Hematopoietic multipotent progenitor cell treated with erythropoietin and hydrocortisone succinate and interleukin-3 and kit ligand, for 8 days (in vitro differentiated cells): ENCODE measurements at regions not wholly inside any gene's neighbourhood (a gene's known extent, or its start where the extent isn't known, plus 50 kb on each side); places are given as distances from the start of the nearest gene placed in this dataset.
"Not testable (repeated sequence)": the region's sequence is repeated elsewhere in the genome, so short reads cannot be mapped to it uniquely, and the experiment has no call there.

ENCODE experiments used
- DNase-seq: peaks from one replicate; pipeline ENCODE4 v3.0.0-alpha.2; 2015

GRCh38 chr1:188827400-188827799, 1650.3 kb downstream of the BRINP3 start:
- no peak for DNase-seq

DNA sequence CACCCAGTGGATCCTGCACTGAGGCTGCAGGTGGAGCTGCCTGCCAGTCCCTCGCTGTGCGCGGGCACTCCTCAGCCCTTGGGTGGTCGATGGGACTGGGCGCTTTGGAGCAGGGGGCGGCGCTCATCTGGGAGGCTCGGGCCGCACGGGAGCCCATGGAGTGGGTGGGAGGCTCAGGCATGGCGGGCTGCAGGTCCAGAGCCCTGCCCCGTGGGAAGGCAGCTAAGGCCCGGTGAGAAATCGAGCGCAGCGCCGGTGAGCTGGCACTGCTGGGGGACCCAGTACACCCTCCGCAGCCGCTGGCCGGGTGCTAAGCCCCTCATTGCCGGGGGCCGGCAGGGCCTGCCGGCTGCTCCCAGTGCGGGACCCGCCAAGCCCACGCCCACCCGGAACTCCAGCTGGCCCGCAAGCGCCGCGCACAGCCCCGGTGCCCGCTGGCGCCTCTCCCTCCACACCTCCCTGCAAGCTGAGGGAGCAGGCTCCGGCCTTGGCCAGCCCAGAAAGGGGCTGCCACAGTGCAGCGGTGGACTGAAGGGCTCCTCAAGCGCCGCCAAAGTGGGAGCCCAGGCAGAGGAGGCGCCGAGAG, 1636.5 kb downstream of the BRINP3 start:
- not testable (repeated sequence) for DNase-seq

DNA sequence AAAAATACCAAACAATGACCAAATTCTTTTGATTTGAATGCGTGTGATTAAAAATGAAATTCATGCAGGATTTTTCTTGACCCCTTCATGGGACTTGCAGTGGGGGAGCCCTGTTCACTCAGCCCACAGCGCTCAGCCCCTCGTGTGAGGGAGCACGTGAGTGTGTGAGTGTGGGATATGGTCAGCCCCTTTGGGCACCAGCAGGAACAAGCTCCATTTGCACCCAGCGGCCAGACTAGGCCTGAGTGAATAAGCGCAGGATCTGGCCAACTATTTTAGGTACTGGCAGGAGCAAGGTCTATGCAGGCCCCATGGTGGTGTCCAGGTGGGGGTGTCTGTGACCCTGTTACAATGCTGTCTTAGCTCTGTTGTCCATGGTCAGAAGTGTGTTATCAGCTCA, 1631.2 kb downstream of the BRINP3 start:
- DNase-seq = no peak

DNA sequence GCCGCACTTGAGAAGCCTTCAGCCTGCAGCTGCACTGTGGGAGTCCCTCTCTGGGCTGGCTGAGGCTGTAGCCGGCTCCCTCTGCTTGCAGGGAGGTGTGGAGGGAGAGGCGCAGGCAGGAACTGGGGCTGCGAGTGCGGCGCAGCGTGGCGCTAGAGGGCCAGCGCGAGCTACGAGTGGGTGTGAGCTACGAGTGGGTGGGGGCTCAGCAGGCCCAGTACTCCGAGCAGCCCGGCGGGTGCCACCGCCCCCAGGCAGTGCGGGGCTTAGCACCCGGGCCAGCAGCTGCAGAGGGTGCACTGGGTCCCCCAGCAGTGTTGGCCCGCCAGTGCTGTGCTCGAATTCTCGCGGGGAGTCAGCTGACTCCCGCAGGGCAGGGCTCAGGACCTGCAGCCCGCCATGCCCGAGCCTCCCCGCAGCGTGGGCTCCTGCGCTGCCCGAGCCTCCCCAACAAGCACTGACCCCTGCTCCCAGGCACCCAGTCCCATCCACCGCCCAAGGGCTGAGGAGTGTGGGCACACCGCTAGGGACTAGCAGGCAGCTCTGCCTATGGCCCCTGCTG, 1620.1 kb downstream of the BRINP3 start:
- no peak for DNase-seq

DNA sequence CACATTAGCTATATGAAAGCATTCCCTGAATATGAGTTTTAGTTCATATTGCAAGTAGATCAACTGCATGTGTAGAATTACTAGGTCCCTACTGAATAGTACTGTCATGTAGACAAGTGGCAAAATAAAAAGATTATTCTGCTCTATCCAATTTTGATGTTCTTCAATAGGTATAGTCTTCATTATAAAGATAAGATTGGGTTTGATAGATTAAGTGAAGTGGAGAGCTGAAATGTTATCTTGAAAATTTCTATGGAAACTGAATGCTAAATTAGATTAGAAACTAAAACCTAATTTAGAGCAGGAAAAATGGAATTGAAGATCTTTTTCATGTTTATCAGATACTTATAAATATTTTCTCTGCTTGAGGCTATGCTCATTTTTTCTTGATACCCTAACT, 1610.0 kb downstream of the BRINP3 start:
- DNase-seq = no peak

DNA sequence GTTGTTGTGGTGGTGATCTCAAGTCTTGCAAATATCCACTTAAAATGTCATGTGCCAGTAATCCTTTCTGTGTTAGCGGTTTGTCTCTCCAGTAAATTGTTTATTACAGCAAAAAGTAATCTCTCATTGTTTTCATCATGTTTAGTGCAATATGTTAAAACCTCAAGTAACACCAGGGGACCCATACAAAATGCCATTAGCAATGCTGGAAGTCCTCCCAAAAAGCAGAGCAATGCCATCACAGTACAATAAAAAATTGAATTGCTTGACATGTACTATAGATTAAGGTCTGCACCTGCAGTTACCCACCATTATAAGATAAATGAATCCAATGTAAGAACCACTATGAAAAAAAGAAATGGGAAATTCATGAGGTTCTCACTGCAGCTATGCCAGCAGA, 1606.5 kb downstream of the BRINP3 start:
- no peak for DNase-seq

DNA sequence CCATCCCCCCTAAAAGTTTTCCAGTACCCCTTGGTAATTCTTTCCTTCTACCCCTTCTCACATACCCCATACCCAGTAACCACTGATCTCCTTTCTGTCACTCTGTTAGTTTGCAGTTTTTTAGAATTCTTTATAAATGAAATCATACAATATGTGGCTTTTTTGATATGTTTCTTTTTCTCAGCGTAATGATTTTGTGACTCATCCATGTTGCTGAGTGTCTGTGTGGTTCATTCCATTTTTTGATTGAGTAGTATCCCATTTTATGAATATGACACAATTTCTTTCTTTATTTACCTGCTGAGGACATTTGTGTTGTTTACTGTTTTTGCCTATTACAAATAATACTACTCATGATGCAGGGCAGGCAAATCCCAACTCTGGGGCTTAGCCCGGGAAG, 1605.3 kb downstream of the BRINP3 start:
- no peak for DNase-seq

- no peak for DNase-seq
Measured at GRCh38 chr1:188877668-188878067, 1600.0 kb downstream of the BRINP3 start.

DNA sequence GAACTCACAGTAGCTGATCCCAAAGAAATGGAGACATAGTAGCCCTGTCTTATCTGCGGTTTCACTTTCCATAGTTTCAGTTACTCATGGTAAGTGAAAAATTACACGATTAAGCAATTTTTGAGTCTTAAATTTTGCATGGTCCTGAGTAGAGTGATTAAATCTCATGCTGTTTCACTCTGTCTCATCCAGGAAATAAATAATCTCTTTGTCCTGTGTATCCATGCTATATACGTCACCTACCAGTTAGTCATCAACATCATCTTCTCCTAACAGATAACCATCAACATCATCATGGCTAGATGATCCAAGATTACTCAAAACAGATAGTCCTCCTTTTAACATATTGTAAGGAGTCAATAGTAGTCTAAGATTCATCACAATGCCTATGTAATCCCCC, 1589.3 kb downstream of the BRINP3 start:
- no peak for DNase-seq

DNA sequence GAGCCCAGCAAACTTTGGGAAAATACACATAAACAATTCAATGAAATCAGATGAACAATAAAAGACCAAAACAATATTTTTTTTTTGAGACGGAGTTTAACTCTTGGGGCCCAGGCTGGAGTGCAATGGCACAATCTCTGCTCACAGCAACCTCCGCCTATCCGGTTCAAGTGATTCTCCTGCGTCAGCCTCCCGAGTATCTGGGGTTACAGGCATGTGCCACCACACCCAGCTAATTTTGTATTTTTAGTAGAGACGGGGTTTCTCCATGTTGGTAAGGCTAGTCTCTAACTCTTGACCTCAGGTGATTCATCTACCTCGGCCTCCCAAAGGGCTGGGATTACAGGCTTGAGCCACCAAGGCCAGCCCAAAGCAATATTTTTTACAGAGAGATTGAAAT, 1588.5 kb downstream of the BRINP3 start:
- no peak for DNase-seq

- DNase-seq = no peak
Measured at GRCh38 chr1:188891958-188892357, 1585.7 kb downstream of the BRINP3 start.

DNA sequence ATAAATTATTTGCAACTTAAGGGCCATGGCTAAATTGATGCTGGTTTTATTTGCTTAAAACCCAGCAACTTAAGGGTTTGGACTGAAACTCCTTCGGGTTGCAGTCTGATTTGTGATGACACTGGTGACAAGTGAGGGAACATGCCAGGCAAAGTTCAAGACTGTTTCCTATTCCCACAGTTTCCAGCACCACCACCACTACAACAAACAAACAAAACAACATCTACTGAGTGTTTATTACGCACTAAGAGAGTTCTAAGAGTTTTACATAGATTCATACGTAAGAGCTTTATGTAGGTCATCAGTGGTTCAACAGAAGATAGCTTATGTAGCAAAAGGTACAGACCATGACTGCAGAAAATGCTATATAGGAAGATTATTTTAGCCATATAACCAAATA, 1582.1 kb downstream of the BRINP3 start:
- no peak for DNase-seq

DNA sequence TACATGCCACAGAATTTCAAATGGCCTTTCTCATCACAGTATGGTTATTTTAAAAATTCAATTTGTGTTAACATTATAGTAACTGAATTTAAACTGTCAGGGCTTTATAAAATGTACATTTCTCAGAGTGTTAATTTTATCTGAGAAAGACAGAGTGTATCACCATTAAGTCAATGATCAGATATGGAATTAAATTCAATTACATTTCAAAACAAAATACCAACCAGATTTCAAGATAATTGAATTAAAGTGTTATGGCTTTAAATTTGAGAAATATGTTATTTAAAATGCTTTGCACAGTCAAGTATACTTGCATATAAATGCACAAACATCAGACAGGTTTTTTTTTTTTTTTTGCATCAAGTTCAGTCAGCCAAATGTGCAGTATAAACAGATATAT, 1574.4 kb downstream of the BRINP3 start:
- DNase-seq = no peak

GRCh38 chr1:188904201-188904600, 1573.5 kb downstream of the BRINP3 start:
- DNase-seq = no peak

DNA sequence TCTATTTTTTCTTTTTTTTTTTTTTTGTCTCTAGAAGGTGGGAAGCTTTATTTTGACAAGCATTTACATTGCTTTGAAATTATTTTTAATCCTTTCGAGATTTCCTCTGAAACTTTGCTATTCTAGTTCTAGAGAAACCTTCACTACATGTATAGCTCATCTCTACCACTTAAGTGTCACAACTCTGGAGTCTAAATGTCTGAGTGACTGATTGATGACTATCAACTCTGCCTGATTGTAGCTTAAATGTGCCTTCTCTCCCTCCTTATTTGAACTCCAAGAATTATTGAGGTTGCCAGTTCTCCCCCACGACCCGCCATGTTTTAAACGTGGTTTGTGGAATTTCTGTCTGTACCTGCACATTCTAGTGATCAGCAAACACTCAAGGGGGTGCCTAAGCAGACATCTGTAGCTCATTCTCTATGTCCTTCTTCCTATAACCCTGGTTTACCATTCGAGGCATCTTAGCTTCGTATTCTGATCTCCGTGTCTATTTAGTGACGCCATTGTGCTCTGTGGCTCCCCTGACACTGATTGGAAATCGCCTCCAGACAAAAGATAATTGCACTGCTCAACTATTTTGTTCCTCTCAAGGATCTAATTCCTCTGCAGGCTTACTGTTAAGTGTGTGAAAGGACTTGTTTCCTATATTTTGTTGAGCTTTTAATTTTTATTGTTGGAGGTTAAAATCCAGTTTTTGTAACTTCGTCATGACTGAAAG, 1570.6 kb downstream of the BRINP3 start:
- DNase-seq = no peak

GRCh38 chr1:188930382-188930781, 1547.3 kb downstream of the BRINP3 start:
- DNase-seq = no peak

GRCh38 chr1:188931506-188931905, 1546.2 kb downstream of the BRINP3 start:
- DNase-seq = no peak

DNA sequence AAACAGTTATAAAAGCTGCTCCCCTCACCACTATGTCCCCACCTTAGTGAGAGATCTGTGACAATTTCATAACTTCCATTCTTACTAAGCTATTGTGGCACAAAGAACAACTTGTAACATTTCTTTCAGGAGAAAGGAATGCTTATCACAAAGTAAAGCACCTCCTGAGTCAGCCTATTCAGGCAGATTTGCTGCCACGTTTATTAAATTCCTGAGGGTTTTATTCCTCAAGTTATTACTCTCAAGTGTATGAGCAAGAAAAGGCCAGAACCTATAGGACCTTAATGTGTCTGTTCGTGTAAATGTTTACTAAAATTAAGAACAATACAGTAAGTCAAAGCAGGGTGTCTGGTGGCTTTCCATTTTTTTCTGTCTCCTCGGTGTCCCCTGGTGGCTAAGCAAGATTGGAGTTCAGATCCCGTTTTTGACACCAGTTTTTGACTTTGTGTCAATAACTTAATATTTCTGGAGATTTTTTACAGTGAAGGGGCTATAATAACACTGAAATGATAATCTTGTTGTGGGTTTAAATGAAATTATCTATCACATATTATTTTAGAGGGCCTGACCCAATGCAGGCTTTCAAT, 1539.6 kb downstream of the BRINP3 start:
- no peak for DNase-seq

- no peak for DNase-seq
Measured at GRCh38 chr1:188941986-188942385, 1535.7 kb downstream of the BRINP3 start.

- DNase-seq = no peak
Measured at GRCh38 chr1:188949701-188950100, 1528.0 kb downstream of the BRINP3 start.

DNA sequence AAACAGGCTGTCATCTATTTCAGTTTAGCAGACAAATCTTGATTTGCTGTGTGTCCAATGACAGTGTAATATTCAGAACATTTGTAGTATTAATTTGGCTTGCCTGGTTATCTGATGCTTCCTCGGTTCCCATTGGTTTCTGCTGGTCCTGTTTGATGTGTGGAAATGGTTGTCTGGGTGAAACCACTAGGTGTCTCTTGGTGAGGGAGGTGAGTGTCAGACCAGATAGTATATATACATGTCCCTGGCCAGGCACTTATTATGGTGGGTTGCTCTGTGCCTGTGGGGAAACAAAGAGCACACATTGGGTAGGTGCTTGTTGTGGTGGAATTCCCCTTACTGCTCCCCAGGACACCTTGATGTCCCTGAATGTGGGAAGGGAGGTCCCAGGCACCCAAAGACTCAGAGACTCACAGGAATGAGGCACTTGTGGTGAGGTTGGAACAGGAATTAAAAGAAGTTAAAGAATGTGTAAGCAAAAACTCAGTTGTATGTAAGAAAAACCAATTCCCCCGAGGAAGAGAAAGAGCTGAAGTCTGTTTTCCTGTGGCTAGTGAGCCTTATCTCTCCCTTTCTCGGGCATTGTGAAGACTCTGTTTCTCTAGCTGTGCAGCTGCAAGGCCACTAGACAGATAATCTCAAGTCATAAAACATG, 1519.1 kb downstream of the BRINP3 start:
- DNase-seq = no peak

GRCh38 chr1:188986745-188987417, 1490.8 kb downstream of the BRINP3 start:
- DNase-seq = no peak

DNA sequence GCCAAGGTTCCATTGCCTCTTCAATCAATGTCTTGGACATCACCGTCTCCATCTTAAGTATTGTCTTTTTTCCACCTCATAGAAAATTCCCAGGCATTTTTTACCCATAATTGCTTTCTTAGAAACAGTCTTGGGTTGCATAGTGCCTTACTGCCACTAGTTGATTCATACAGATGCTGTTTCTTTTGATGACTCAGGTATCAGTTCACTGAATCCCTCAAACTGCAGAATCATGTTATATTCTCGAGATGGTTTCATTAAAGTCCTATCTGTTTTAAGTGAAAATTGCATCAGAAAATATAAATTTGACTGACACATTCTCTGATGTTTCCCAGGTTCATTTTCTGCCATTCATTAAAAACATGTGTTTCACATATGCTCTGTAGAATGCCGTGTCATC, 1489.1 kb downstream of the BRINP3 start:
- no peak for DNase-seq
